ENCODE measurements at regions not wholly inside any gene's neighbourhood (a gene's known extent, or its start where the extent isn't known, plus 50 kb on each side); places are given as distances from the start of the nearest gene placed in this dataset.

DNA sequence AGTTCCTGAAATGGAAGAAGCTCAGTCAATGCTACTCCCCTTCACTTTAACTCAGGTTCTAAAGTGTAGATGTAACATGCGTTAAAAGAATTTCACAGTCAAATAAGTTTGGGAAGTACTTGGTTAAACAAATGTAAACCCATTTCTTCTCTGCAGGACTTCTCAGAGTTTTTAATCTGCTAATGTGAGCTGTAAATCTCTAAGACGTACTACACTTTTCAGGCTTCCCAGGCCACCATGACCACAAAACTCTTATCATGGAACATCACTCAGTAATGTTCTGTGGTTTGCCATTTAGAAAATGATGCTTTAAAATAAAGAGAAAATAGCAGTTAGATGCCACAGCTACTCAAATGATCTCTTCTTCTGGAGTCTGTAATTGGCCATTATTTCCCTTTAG lies 104.3 kb downstream of the HHIPL2 start:
- no peak overlapping the region for H3K4me3 ChIP-seq (ENCODE audit: low read length)
- no peak for TF ChIP-seq CTCF (IDR thresholded peaks at IDR 0.05; ENCODE audit: insufficient read depth, low read depth, low read length, missing control alignments)
- DNase-seq (ENCODE audit: low read depth), result no peak

DNA sequence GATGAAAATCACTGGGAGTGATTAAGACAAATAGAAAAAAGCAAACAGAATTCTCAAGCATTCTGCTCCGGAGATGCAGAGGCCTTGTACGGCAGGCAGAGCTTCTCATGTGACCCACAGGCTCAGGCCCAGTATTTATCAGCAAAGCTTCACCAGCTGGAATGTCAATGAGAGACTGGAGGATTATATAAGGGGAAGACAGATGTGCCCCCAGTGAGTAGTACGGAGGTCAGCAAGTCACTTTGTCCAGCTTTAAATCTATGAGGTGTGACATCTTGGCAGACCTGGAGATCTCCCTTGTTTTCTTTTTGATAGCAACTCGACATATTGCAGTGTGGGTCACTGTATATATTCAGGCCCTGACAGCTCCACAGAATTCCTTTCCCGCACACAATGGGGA lies 106.8 kb downstream of the HHIPL2 start:
- H3K4me3 ChIP-seq (ENCODE audit: low read length), result no peak overlapping the region
- no peak for DNase-seq (ENCODE audit: low read depth)
- TF ChIP-seq CTCF (IDR thresholded peaks at IDR 0.05; ENCODE audit: insufficient read depth, low read depth, low read length, missing control alignments), result no peak

GRCh38 chr1:222424826-222425225 lies 123.1 kb downstream of the HHIPL2 start:
- TF ChIP-seq CTCF (IDR thresholded peaks at IDR 0.05; ENCODE audit: insufficient read depth, low read depth, low read length, missing control alignments), result no peak
- no peak overlapping the region for H3K4me3 ChIP-seq (ENCODE audit: low read length)
- no peak for DNase-seq (ENCODE audit: low read depth)

GRCh38 chr1:222421380-222421779 lies 126.5 kb downstream of the HHIPL2 start:
- H3K4me3 ChIP-seq (ENCODE audit: low read length), result no peak overlapping the region
- TF ChIP-seq CTCF (IDR thresholded peaks at IDR 0.05; ENCODE audit: insufficient read depth, low read depth, low read length, missing control alignments), result no peak
- no peak for DNase-seq (ENCODE audit: low read depth)

DNA sequence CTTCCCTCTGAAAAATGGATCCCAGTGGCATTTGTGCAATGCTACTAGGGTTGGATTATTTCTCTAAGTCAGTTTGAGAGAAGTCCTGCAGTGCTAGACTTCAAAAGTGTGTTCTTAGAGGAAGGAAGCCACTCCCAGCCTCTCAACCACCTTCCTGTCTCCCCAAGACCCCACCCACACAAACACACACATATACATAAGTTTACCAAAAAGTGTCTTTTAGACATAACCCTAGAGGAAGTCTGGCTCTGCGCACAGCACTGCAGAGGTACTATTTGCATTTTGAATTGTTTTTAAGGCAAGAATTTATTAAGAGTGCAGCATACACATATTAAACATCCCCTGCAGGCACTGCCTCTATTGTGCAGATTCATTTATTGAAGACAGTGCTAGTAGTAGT lies 127.3 kb downstream of the HHIPL2 start:
- no peak overlapping the region for H3K4me3 ChIP-seq (ENCODE audit: low read length)
- DNase-seq (ENCODE audit: low read depth), result no peak
- TF ChIP-seq CTCF (IDR thresholded peaks at IDR 0.05; ENCODE audit: insufficient read depth, low read depth, low read length, missing control alignments), result no peak

DNA sequence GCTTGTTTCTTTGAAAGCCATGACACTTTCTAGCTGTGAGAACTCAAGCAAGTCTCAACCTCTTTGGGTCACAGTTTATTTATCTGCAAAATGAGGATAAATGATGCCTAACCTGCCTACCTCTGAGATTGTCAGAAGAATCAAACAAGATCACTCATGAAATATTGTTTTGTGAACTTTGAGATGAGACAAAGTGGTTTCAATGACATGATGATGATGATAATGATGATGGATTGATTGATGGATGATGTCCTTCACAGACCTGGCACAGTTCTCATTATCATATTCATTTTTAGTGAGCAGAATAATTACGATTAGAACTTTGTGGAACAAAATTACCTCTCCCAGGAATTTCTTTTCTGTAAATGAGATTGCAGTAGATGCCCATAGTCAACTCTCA lies 129.2 kb downstream of the HHIPL2 start:
- H3K4me3 ChIP-seq (ENCODE audit: low read length), result no peak overlapping the region
- no peak for TF ChIP-seq CTCF (IDR thresholded peaks at IDR 0.05; ENCODE audit: insufficient read depth, low read depth, low read length, missing control alignments)
- no peak for DNase-seq (ENCODE audit: low read depth)

- no peak for TF ChIP-seq CTCF (IDR thresholded peaks at IDR 0.05; ENCODE audit: insufficient read depth, low read depth, low read length, missing control alignments)
- DNase-seq (ENCODE audit: low read depth), result no peak
- H3K4me3 ChIP-seq (ENCODE audit: low read length), result no peak overlapping the region
These were observed 130.6 kb downstream of the HHIPL2 start for GRCh38 chr1:222417264-222417663.

All from epithelial cell of esophagus (primary cell).